K562 (cell line): ENCODE measurements at regions not wholly inside any gene's neighbourhood (a gene's known extent, or its start where the extent isn't known, plus 50 kb on each side); places are given as distances from the start of the nearest gene placed in this dataset.

ENCODE experiments used
- ATAC-seq: fragments of 200-7000 bp; cut with Tn5 transposase; 3 replicates; pipeline ENCODE4 v1.9.1; 2020; ENCODE audit warnings: moderate library complexity
- BruUV-seq: library from RNA; stranded (reverse); fragments of 400-500 nt; replicated peaks from 2 replicates; lab custom pipeline; 2021; lab: Mats Ljungman, UMichigan
- CTCF ChIA-PET: fragments of 300-600 bp; formaldehyde crosslinking; extraction: SDS; loops from one replicate; lab custom pipeline; 2021; ENCODE audit warnings: low intra/inter-chr PET ratio; lab: Yijun Ruan, JAX
- POLR2A ChIA-PET: fragments of 300-600, 350-650 bp; sonication (Branson Sonifier 250); formaldehyde crosslinking; extraction: SDS; loops from one replicate; lab custom pipeline; 2021; ENCODE audit warnings: antibody characterized with exemption, inconsistent platforms; lab: Yijun Ruan, JAX
- DNase-seq, 4 experiments: peaks; one replicate each; pipeline versions ENCODE4 v3.0.0 to v3.0.0-alpha.2; 2011 to 2018; ENCODE audit warnings: low spot score in 3 of 4, mixed read lengths in 3 of 4; ENCODE audit errors: extremely low read depth in 1 of 4
- FAIRE-seq: peaks from 2 replicates; lab custom pipeline; 2011; peaks lifted over from hg19 to GRCh38; lab: Jason Lieb, UNC
- H2AFZ ChIP-seq: 2 replicates; pipeline ENCODE4 v1.6.0; 2011; ENCODE audit warnings: low read depth, low read length, control low read depth, inconsistent platforms
- H3K27ac ChIP-seq: fragments of 200-600 bp; 3 replicates; pipeline ENCODE4 v1.8.0; 2011; ENCODE audit warnings: low read depth, mild to moderate bottlenecking, control low read depth, inconsistent platforms, low read length, moderate library complexity, mixed read lengths; ENCODE audit errors: extremely low read depth
- H3K27me3 ChIP-seq, 2 experiments: fragments of 300-600 bp in 1 of 2; 2 replicates in 1 of 2; 3 replicates in 1 of 2; pipeline versions ENCODE4 v1.6.0 to v1.8.0; 2011; ENCODE audit warnings: inconsistent platforms in 2 of 2, low read length in 2 of 2, mild to moderate bottlenecking in 1 of 2, mixed read lengths in 1 of 2, moderate library complexity in 1 of 2; ENCODE audit not compliant: control insufficient read depth in 2 of 2, insufficient read depth in 2 of 2
- H3K36me3 ChIP-seq: fragments of 300-600 bp; 3 replicates; pipeline ENCODE4 v1.8.0; 2011; ENCODE audit warnings: mild to moderate bottlenecking, low read length, inconsistent platforms; ENCODE audit not compliant: control insufficient read depth, insufficient read depth
- H3K4me1 ChIP-seq, 2 experiments: fragments of 200-600 bp in 1 of 2; replicated peaks in 1 of 2; 2 replicates in 1 of 2; 3 replicates in 1 of 2; pipeline versions ENCODE4 v1.5.1 to v1.8.0; 2011; ENCODE audit warnings: inconsistent platforms in 2 of 2, low read length in 2 of 2, mild to moderate bottlenecking in 1 of 2, mixed read lengths in 1 of 2, moderate library complexity in 1 of 2; ENCODE audit not compliant: control insufficient read depth in 2 of 2, insufficient read depth in 2 of 2
- H3K4me2 ChIP-seq: 2 replicates; pipeline ENCODE4 v1.6.1; 2011; ENCODE audit warnings: low read length, control low read depth, inconsistent platforms, mixed read lengths; ENCODE audit not compliant: insufficient read depth
- H3K4me3 ChIP-seq: fragments of 200-600 bp; sonication (generic), shearing (Covaris generic); 2 replicates; pipeline ENCODE4 v1.5.1; 2016; ENCODE audit warnings: control low read depth, inconsistent platforms
- H3K79me2 ChIP-seq: fragments of 200-600 bp; 3 replicates; pipeline ENCODE4 v1.8.0; 2011; ENCODE audit warnings: low read length, inconsistent platforms; ENCODE audit not compliant: control insufficient read depth, insufficient read depth
- H3K9ac ChIP-seq, 2 experiments: 2 replicates each; pipeline versions ENCODE4 v1.6.0 to v1.6.1; 2011; ENCODE audit warnings: low read depth in 2 of 2, low read length in 2 of 2, control low read depth in 1 of 2, inconsistent platforms in 1 of 2, mild to moderate bottlenecking in 1 of 2, mixed read lengths in 1 of 2; ENCODE audit not compliant: insufficient read depth in 1 of 2
- H3K9me1 ChIP-seq: one replicate; pipeline ENCODE4 v1.6.0; 2011; ENCODE audit warnings: inconsistent platforms, mild to moderate bottlenecking, low read length, moderate library complexity; ENCODE audit not compliant: control insufficient read depth, insufficient read depth
- H3K9me3 ChIP-seq: replicated peaks from 2 replicates; pipeline ENCODE4 v1.5.1; 2011; ENCODE audit warnings: low read depth, low read length, inconsistent platforms; ENCODE audit not compliant: control insufficient read depth, insufficient read depth
- H4K20me1 ChIP-seq: replicated peaks from 2 replicates; pipeline ENCODE4 v1.6.1; 2011; ENCODE audit warnings: low read length, inconsistent platforms, mixed read lengths; ENCODE audit not compliant: control insufficient read depth, insufficient read depth
- GATAD2B ChIP-seq: fragments of 450-650 bp; IDR thresholded peaks from 2 replicates; pipeline ENCODE4 v1.6.1; 2017; ENCODE audit warnings: mild to moderate bottlenecking, borderline replicate concordance
- LCOR ChIP-seq: sonication (generic); formaldehyde crosslinking; IDR thresholded peaks from 2 replicates; pipeline ENCODE4 v1.8.0; 2022; ENCODE audit warnings: mild to moderate bottlenecking, missing genetic modification reagents
- POLR2G ChIP-seq: fragments of 200-400 bp; formaldehyde crosslinking; IDR thresholded peaks from 2 replicates; pipeline ENCODE4 v1.6.1; 2017; ENCODE audit warnings: low read depth, mild to moderate bottlenecking, antibody characterized with exemption, low read length, moderate library complexity
- RBM25 ChIP-seq: fragments of 200-400 bp; formaldehyde crosslinking; IDR thresholded peaks from 2 replicates; pipeline ENCODE4 v1.6.1; 2018; ENCODE audit warnings: low read length, low read depth, moderate library complexity; ENCODE audit not compliant: severe bottlenecking
- TRIM28 ChIP-seq: fragments of 450-650 bp; IDR thresholded peaks from 2 replicates; pipeline ENCODE4 v1.6.1; 2017
- ZNF184 ChIP-seq: sonication (generic); formaldehyde crosslinking; IDR thresholded peaks from 2 replicates; pipeline ENCODE4 v1.5.0; 2020; ENCODE audit warnings: missing genetic modification reagents
- WGBS: fragments of 100-300 bp; shearing (Covaris generic); methylation state at CpG from one replicate; pipeline ENCODE4 v1.1.6; 2016; ENCODE audit warnings: low coverage, mixed read lengths; ENCODE audit not compliant: insufficient coverage; ENCODE audit errors: missing lambda C conversion rate; 5-methylcytosine and 5-hydroxymethylcytosine counted together
- in situ Hi-C: fragments of 300-500 bp; cut with MboI; formaldehyde crosslinking; loops from 4 replicates; pipeline ENCODE4 v1.15.0; 2018; ENCODE audit warnings: inconsistent platforms, mixed read lengths
- intact Hi-C: fragments of 100-400 bp; cut with micrococcal nuclease; formaldehyde crosslinking; loops from 2 replicates; pipeline ENCODE4 v1.14.2; 2022

- Histone ChIP-seq H3K4me3 (no peak overlapping the region), H2AFZ (no peak overlapping the region), H4K20me1 (no peaks in the 10 kb centered on the region), H3K4me1 (no peaks in the 10 kb centered on the region), H3K79me2 (no peaks in the 10 kb centered on the region), H3K9ac (no peak overlapping the region), H3K36me3 (no peaks in the 10 kb centered on the region), H3K27me3 (no peaks in the 10 kb centered on the region), H3K9me3 (peaks cover 4% of the 10 kb centered on the region; the same call in 1 of the 2 replicates), H3K27ac (no peak overlapping the region), H3K9me1 (no peaks in the 10 kb centered on the region), H3K4me2 (no peak overlapping the region)
- POLR2A ChIA-PET, result no interaction called here
- FAIRE-seq (no peak), ATAC-seq (no peak), DNase-seq (no peak)
- in situ Hi-C loops (no loop called here), intact Hi-C loops (no loop called here)
- peak; percentile 74 for TF ChIP-seq ZNF184 (CRISPR knock-in tag)
- TF ChIP-seq POLR2G, result no peak
- TF ChIP-seq LCOR (CRISPR knock-in tag), result no peak
- TF ChIP-seq TRIM28, result peak; percentile 56; the same call in 1 of the 2 replicates
- peak; percentile 88 for TF ChIP-seq RBM25
- WGBS, result 5% methylated on average over 1 of the region's 1 CpG
- no TSS peak for BruUV-seq
- CTCF ChIA-PET, result no interaction called here
Measured at GRCh38 chr2:63767307-63767706, 74.4 kb upstream of the UGP2 start.

GRCh38 chr2:63768051-63768450 is 73.6 kb upstream of the UGP2 start:
- ChIA-PET CTCF (no interaction called here), POLR2A (no interaction called here)
- intact Hi-C loops, result no loop called here
- no peaks in the 10 kb centered on the region for H3K27me3 ChIP-seq
- DNase-seq (no peak), FAIRE-seq (no peak), ATAC-seq (no peak)
- H3K4me2 ChIP-seq, result no peak overlapping the region
- H3K9me3 ChIP-seq, result peaks cover 4% of the 10 kb centered on the region; the same call in 1 of the 2 replicates
- BruUV-seq, result no TSS peak
- H3K4me1 ChIP-seq, result no peaks in the 10 kb centered on the region
- no peaks in the 10 kb centered on the region for H3K36me3 ChIP-seq
- H4K20me1 ChIP-seq, result no peaks in the 10 kb centered on the region
- TF ChIP-seq GATAD2B (no peak), POLR2G (no peak)
- no peak overlapping the region for H3K9ac ChIP-seq
- H3K4me3 ChIP-seq, result no peak overlapping the region
- H3K79me2 ChIP-seq, result no peaks in the 10 kb centered on the region
- H3K9me1 ChIP-seq, result no peaks in the 10 kb centered on the region
- no peak overlapping the region for H2AFZ ChIP-seq
- in situ Hi-C loops, result no loop called here
- no peak overlapping the region for H3K27ac ChIP-seq
